T-helper 2 cell treated with Interferon-gamma antibody and Interleukin-4, amounts not matched to agents 100 ng/mL and 5 ng/mL, for 36 hours (primary cell): ENCODE measurements at regions not wholly inside any gene's neighbourhood (a gene's known extent, or its start where the extent isn't known, plus 50 kb on each side); places are given as distances from the start of the nearest gene placed in this dataset.

ENCODE experiments used
- intact Hi-C: fragments of 100-400 bp; cut with micrococcal nuclease; formaldehyde crosslinking; loops from one replicate; pipeline ENCODE4 v1.15.1; 2023

DNA sequence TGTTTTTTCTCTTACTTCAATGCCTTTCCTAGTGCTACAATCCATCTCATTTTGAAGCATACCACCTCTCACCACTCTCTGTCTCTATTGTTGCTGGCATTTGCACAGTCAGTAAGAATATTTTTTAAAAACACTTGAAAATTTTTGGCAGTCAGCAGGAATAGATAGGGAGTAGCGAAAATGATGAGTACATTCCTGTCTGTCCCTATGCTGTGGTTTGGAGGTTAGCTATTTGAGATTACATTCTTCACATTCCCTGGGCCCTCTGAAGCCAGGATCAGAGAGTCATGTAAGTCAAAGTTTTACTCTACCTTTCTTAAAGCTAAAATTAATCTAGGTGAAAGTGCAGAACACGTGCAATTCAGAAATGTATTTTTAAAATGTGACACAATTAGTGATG, 53.0 kb upstream of the MAGI2 start:
- intact Hi-C loops: no loop called here

DNA sequence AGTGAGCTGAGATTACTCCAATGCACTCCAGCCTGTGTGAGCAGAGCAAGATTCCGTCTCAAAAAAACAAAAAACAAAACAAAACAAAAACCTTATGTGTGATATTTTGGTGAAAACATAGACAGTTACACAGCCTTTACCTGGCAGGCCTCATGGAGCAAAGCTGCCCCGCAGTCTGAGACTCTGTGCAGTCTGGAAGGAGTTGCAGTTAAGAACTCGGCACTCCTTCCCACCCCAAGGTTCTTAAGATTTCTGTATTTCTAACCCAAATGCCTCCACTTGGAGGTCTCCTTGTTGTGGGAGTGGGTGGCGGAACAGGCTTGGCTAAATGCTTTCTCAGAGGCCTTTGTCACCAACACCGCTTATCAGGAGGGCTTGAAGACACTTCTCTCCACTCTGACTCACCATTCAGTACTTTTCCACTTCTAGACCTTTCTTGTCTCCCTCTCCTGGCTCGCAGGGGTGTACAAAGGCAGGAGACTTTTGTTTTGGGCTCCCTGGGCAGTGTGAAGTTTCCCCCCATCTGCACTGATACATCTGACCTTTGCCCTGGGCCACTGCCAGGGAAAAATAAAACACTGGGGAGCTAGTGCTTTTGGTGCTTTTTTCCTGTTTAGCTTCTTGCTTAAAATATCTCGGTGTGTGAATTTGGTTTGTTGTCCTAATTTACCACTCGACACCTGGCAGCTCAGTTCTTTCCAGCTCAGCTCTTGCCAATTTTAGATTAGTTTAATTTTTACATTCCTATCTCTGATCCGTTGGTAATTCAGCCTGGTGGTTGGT, 51.3 kb upstream of the MAGI2 start:
- intact Hi-C loops: no loop called here
